Hepatocyte (in vitro differentiated cells): ENCODE measurements at regions not wholly inside any gene's neighbourhood (a gene's known extent, or its start where the extent isn't known, plus 50 kb on each side); places are given as distances from the start of the nearest gene placed in this dataset.
"Not testable (repeated sequence)": the region's sequence is repeated elsewhere in the genome, so short reads cannot be mapped to it uniquely, and the experiment has no call there.

Experiments
- CTCF ChIP-seq: fragments of 200-600 bp; sonication (generic); IDR thresholded peaks from 2 replicates; pipeline ENCODE4 v1.5.1; 2016; ENCODE audit warnings: antibody characterized with exemption, mild to moderate bottlenecking; ENCODE audit not compliant: poor library complexity
- EZH2phosphoT487 ChIP-seq: fragments of 200-600 bp; sonication (generic); IDR thresholded peaks from one replicate; pipeline ENCODE4 v1.6.1; 2018; ENCODE audit warnings: antibody characterized with exemption, mild to moderate bottlenecking, low read depth, moderate library complexity; ENCODE audit not compliant: unreplicated experiment, severe bottlenecking

DNA sequence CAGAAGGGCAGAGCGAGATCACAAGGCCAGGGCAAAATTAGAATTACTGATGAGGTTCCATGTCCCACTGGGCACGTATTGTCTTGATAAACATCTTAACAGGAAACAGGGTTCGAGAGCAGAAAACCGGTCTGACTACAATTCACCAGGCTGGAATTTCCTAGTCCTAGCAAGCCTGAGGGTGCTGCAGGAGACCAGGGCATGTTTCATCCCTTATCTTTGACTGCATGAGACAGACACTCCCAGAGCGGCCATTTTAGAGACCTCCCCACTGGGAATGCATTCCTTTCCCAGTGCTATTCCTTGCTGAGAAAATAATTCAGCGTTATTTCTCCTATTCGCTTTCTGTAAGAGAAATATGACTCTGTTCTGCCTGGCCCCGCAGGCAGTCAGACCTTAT lies 228.5 kb upstream of the IZUMO3 start:
- TF ChIP-seq CTCF, EZH2phosphoT487: not testable (repeated sequence)
